IgD-negative memory B cell (primary cell): ENCODE measurements at regions not wholly inside any gene's neighbourhood (a gene's known extent, or its start where the extent isn't known, plus 50 kb on each side); places are given as distances from the start of the nearest gene placed in this dataset.
"Not testable (repeated sequence)": the region's sequence is repeated elsewhere in the genome, so short reads cannot be mapped to it uniquely, and the experiment has no call there.

Experiments used
- H3K27ac Mint-ChIP-seq, 3 donors: one replicate each; pipeline ENCODE4 v1.8.0; 2020 to 2022; ENCODE audit warnings: mild to moderate bottlenecking in 3 of 3, mixed read lengths in 3 of 3, moderate library complexity in 1 of 3
- H3K27me3 Mint-ChIP-seq: one replicate; pipeline ENCODE4 v1.8.0; 2021; ENCODE audit warnings: mixed read lengths
- H3K36me3 Mint-ChIP-seq: one replicate; pipeline ENCODE4 v1.8.0; 2020; ENCODE audit warnings: mild to moderate bottlenecking, mixed read lengths
- H3K4me1 Mint-ChIP-seq, 3 donors: one replicate each; pipeline ENCODE4 v1.8.0; 2020 to 2022; ENCODE audit warnings: mixed read lengths in 3 of 3, mild to moderate bottlenecking in 1 of 3
- H3K4me3 Mint-ChIP-seq, 4 donors: one replicate each; pipeline ENCODE4 v1.8.0; 2020 to 2022; ENCODE audit warnings: mild to moderate bottlenecking in 4 of 4, mixed read lengths in 4 of 4, moderate library complexity in 3 of 4
- H3K9me3 Mint-ChIP-seq, 3 donors: one replicate each; pipeline ENCODE4 v1.8.0; 2020 to 2021; ENCODE audit warnings: mixed read lengths in 3 of 3, mild to moderate bottlenecking in 1 of 3

DNA sequence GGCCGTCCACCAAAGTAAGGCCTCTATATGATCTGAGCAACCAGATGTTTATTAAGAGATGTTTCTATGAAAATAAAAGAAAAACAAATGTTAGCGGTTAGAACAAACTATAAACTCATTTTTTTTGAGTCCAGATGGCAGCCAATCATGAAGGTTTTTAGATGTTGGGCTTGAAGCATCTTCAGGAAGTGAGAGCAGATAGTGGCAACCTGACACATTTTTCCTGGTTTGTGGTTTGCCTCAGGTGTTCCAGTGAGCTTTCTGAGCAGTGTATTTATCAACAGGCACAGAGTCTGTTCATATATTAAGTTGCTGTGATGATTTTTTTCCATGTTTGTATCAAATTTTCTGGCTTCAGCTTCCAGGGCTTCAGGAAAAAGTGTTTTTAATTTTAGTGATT is 1468.0 kb downstream of the KHDRBS2 start:
- H3K27ac Mint-ChIP-seq: peak overlapping the region in 1 of 3 donors; percentile 27
- H3K9me3 Mint-ChIP-seq, H3K4me3 Mint-ChIP-seq, H3K36me3 Mint-ChIP-seq, H3K4me1 Mint-ChIP-seq, H3K27me3 Mint-ChIP-seq: not testable (repeated sequence)

- H3K4me1 Mint-ChIP-seq, H3K27me3 Mint-ChIP-seq, H3K36me3 Mint-ChIP-seq, H3K9me3 Mint-ChIP-seq, H3K27ac Mint-ChIP-seq, H3K4me3 Mint-ChIP-seq: not testable (repeated sequence)
Measured at GRCh38 chr6:60814784-60815183, 1471.2 kb downstream of the KHDRBS2 start.

- not testable (repeated sequence) for H3K27ac Mint-ChIP-seq, H3K4me3 Mint-ChIP-seq, H3K27me3 Mint-ChIP-seq, H3K4me1 Mint-ChIP-seq, H3K36me3 Mint-ChIP-seq, H3K9me3 Mint-ChIP-seq
Measured at GRCh38 chr6:60813897-60814596, 1472.0 kb downstream of the KHDRBS2 start.

GRCh38 chr6:60810216-60810615 is 1475.8 kb downstream of the KHDRBS2 start:
- H3K4me1 Mint-ChIP-seq, H3K27ac Mint-ChIP-seq, H3K36me3 Mint-ChIP-seq, H3K4me3 Mint-ChIP-seq, H3K27me3 Mint-ChIP-seq, H3K9me3 Mint-ChIP-seq: not testable (repeated sequence)

GRCh38 chr6:60799146-60799545 is 1486.9 kb downstream of the KHDRBS2 start:
- not testable (repeated sequence) for H3K9me3 Mint-ChIP-seq, H3K36me3 Mint-ChIP-seq, H3K27me3 Mint-ChIP-seq, H3K4me1 Mint-ChIP-seq, H3K4me3 Mint-ChIP-seq, H3K27ac Mint-ChIP-seq

- H3K4me3 Mint-ChIP-seq, H3K27me3 Mint-ChIP-seq, H3K4me1 Mint-ChIP-seq, H3K36me3 Mint-ChIP-seq, H3K27ac Mint-ChIP-seq, H3K9me3 Mint-ChIP-seq: not testable (repeated sequence)
Measured at GRCh38 chr6:60797831-60798230, 1488.2 kb downstream of the KHDRBS2 start.

GRCh38 chr6:60789601-60790000 is 1496.4 kb downstream of the KHDRBS2 start:
- H3K27ac Mint-ChIP-seq, H3K9me3 Mint-ChIP-seq, H3K36me3 Mint-ChIP-seq, H3K4me3 Mint-ChIP-seq, H3K4me1 Mint-ChIP-seq, H3K27me3 Mint-ChIP-seq: not testable (repeated sequence)

DNA sequence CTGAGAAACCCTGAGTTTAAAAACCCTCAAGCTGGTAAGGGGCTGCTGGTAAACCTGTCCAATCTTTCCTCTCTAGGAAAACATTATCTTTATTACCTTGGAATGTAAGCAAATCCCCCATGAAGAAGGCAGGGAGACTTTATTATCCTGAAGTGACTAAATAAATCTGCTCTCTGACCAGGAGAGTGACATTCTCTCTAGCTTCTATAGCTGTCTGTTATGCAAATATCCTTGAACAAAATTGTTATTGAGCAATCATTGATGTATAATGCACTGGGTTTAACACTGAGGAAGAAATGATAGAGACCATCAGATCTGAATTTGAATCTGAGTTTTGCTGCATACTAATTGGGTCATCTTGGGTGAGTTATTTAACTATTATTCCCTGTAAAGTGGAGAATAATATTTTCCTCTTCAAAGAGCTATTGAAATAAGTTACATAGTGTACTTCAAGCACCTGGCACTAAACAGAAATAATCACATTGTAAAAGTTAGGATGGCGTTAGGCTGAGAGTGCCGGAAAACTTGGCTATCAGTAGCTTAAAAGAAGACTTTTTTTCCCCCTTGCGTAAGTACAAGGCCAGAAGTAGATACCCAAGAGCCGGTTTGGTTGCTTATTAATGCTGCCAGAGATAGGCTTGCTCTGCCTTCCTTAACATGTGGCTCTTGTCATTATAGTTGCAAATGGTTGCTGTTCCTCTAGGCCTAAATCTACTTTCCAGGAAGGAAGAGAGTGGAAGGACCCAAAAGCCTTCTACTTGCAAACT is 1503.1 kb downstream of the KHDRBS2 start:
- H3K36me3 Mint-ChIP-seq, H3K27ac Mint-ChIP-seq, H3K4me1 Mint-ChIP-seq, H3K4me3 Mint-ChIP-seq, H3K9me3 Mint-ChIP-seq, H3K27me3 Mint-ChIP-seq: not testable (repeated sequence)

DNA sequence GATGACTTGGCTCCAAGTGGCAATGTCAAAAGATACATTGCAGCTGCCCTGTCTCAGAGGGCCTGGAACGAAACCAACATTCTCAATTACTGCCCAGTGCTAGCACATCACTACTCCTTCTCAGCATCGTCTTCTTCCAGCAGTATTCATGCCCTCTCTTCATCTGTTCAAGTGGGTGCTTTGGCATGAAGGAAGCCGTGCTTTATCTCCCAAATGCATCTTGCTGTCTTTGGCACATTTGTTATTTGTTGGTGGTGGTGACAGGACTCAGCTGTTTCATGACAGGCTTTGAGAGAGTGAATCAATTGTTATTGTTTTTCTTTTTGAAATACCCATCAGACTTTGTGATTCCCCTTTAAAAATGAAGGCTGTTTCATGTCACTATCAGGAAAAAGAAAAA is 1506.4 kb downstream of the KHDRBS2 start:
- not testable (repeated sequence) for H3K9me3 Mint-ChIP-seq, H3K4me3 Mint-ChIP-seq, H3K27me3 Mint-ChIP-seq, H3K36me3 Mint-ChIP-seq, H3K4me1 Mint-ChIP-seq, H3K27ac Mint-ChIP-seq

DNA sequence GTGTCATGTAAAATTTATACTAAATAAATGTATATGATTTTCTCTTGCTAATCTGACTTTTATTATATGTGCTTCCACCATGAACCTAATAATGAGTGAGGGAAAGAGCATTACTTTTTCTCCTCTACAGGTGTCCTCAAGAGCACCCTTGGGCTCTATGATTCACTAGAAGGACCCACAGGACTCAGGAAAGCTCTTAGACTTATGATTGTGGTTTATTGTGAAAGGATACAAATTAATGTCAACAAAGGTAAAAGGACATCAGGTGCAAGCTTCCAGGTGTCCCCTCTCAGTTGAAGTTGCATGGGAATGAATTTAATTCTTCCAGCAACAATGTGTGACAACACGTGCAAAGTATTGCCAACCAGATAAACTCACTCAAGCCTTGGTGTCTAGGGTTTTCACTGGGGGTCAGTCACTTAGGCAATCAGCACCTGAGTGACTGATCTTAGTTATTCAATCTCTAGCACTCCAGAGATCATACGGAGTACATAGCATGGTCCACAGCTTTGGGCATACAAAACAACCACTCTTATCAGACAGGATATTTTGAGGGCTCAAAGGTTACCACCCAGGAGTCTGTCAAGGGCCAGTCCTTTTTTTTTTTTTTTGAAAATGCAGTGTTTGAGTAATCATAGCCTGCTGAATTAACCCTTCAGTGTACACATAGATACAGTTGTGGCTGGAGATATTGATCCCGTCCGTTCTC is 1518.1 kb downstream of the KHDRBS2 start:
- H3K27me3 Mint-ChIP-seq, H3K27ac Mint-ChIP-seq, H3K4me1 Mint-ChIP-seq, H3K9me3 Mint-ChIP-seq, H3K36me3 Mint-ChIP-seq, H3K4me3 Mint-ChIP-seq: not testable (repeated sequence)

- not testable (repeated sequence) for H3K27me3 Mint-ChIP-seq, H3K9me3 Mint-ChIP-seq, H3K4me1 Mint-ChIP-seq, H3K36me3 Mint-ChIP-seq, H3K4me3 Mint-ChIP-seq
- peak overlapping the region in 1 of 3 donors; percentile 39 for H3K27ac Mint-ChIP-seq
Measured at GRCh38 chr6:60765331-60765730, 1520.7 kb downstream of the KHDRBS2 start.

GRCh38 chr6:60763464-60764080 is 1522.5 kb downstream of the KHDRBS2 start:
- H3K4me1 Mint-ChIP-seq, H3K4me3 Mint-ChIP-seq, H3K9me3 Mint-ChIP-seq, H3K27ac Mint-ChIP-seq, H3K36me3 Mint-ChIP-seq, H3K27me3 Mint-ChIP-seq: not testable (repeated sequence)

DNA sequence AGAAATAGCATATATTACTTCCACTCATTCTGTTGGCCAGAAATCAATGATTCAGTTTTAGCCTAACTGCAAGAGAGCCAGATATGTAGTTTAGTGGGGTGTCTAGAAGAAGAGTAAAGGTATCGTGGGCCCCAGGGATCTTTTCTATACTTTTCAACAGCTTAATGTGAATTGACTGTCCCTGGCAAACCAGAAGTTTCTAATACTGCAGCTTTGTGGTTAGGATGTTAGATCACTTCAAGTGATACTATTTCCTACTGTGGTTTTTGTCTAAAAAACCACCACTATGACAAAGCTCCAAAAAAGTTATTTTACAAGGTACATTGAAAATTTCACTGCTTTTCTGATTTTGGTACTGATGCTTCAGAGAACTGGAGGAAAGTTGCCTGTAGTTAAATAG is 1525.1 kb downstream of the KHDRBS2 start:
- H3K27me3 Mint-ChIP-seq, H3K4me3 Mint-ChIP-seq, H3K27ac Mint-ChIP-seq, H3K36me3 Mint-ChIP-seq, H3K9me3 Mint-ChIP-seq, H3K4me1 Mint-ChIP-seq: not testable (repeated sequence)

DNA sequence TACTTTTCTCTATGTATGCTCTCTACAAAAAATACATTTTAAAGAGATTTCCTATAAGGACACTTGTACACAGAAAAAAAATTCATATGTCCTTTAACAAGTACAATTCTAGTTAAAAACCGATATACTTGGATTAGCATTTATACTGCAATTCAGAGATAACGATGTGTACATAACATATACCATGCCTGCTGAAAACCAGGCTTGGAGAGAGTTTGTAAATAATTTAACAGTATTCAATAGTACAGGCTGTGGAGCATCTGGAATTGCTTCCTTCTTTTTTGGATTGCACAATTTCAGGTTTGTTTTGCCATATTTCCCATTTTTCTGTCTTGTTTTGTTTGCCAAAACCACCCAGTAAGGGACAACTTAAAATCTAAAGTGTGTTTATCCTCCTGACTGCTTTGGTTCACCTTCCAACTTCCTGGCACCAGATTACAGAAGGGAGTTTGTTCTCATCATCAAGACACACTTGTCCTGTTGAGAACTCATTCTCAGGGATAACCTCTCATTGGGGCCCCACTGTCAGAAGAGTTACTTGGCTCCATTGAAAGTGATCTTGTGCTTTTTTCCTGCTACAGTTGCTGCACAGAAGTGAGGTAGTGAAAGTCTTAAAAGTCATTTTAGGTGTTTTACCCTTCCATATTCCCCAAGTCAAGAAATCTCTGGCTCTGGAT is 1526.7 kb downstream of the KHDRBS2 start:
- not testable (repeated sequence) for H3K27me3 Mint-ChIP-seq, H3K9me3 Mint-ChIP-seq, H3K27ac Mint-ChIP-seq, H3K4me1 Mint-ChIP-seq, H3K4me3 Mint-ChIP-seq, H3K36me3 Mint-ChIP-seq

DNA sequence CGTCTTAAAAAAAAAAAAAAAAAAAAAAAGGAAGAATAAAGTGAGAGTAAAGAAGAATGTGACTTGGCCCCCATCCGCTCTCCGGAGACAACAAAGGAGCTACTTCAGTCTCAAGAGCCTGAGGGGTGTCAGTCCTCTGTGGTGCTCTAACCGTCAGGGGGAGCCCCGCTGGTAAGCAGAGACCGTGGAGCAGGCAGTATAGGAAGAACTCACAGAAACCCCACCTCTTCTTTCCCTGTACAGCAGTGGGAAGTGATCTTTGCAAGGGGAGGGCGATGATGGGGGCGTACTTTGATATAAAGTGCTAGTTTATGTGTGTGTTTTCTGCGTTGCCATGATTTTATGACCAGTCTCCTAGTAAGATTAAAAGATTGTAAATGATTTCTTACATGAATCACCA is 1527.3 kb downstream of the KHDRBS2 start:
- not testable (repeated sequence) for H3K4me1 Mint-ChIP-seq, H3K36me3 Mint-ChIP-seq, H3K9me3 Mint-ChIP-seq, H3K27me3 Mint-ChIP-seq, H3K4me3 Mint-ChIP-seq, H3K27ac Mint-ChIP-seq
